Lower leg skin (tissue), 4 donors: ENCODE measurements at regions not wholly inside any gene's neighbourhood (a gene's known extent, or its start where the extent isn't known, plus 50 kb on each side); places are given as distances from the start of the nearest gene placed in this dataset.
"Not testable (repeated sequence)": the region's sequence is repeated elsewhere in the genome, so short reads cannot be mapped to it uniquely, and the experiment has no call there.

ENCODE experiments used
- DNase-seq, 2 donors: peaks; one replicate each; pipeline ENCODE4 v3.0.0-alpha.2; 2019; ENCODE audit warnings: low spot score in 2 of 2
- H3K4me3 ChIP-seq: fragments of 200-600 bp; sonication (generic); 2 replicates; pipeline ENCODE4 v1.5.1; 2017; ENCODE audit warnings: mild to moderate bottlenecking, low read depth; ENCODE audit not compliant: poor library complexity, severe bottlenecking
- CTCF ChIP-seq, 3 donors: fragments of 450-650 bp; IDR thresholded peaks; one replicate each; pipeline ENCODE4 v1.5.1; 2016; ENCODE audit warnings: antibody characterized with exemption in 3 of 3, mild to moderate bottlenecking in 3 of 3, moderate library complexity in 2 of 3
- POLR2A ChIP-seq, 2 donors: fragments of 450-650 bp; IDR thresholded peaks; one replicate each; pipeline ENCODE4 v1.6.1; 2016 to 2017; ENCODE audit warnings: antibody characterized with exemption in 2 of 2, mild to moderate bottlenecking in 1 of 2, moderate library complexity in 1 of 2
- WGBS, 2 donors: methylation state at CpG; one replicate each; pipeline ENCODE4 v1.1.5; 2018; 5-methylcytosine and 5-hydroxymethylcytosine counted together
- intact Hi-C: fragments of 100-400 bp; cut with DNase I; formaldehyde crosslinking; loops from one replicate; pipeline ENCODE4 v1.15.0; 2023; ENCODE audit warnings: low total_unique reads

- intact Hi-C loops, result no loop called here
- H3K4me3 ChIP-seq, result no peak overlapping the region
- DNase-seq, result no peak
- 74 to 80% methylated on average over 1 of the region's 1 CpG for whole genome bisulfite sequencing, 2 donors
- TF ChIP-seq POLR2A (IDR thresholded peaks at IDR 0.05) (no peak), CTCF (IDR thresholded peaks at IDR 0.05) (no peak)
Measured at GRCh38 chr20:54928564-54928963, 453.2 kb downstream of the DOK5 start.

- DNase-seq, result no peak
- 45 to 54% methylated on average over 4 of the region's 4 CpGs for WGBS, 2 donors
- no peak for TF ChIP-seq CTCF (IDR thresholded peaks at IDR 0.05)
- no peak for TF ChIP-seq POLR2A (IDR thresholded peaks at IDR 0.05)
- no peak overlapping the region for H3K4me3 ChIP-seq
- intact Hi-C loops, result no loop called here
Measured at GRCh38 chr20:54922636-54923035, 447.2 kb downstream of the DOK5 start.

GRCh38 chr20:54922096-54922495 is 446.7 kb downstream of the DOK5 start:
- DNase-seq, result no peak
- 71 to 79% methylated on average over 1 of the region's 1 CpG for WGBS, 2 donors
- intact Hi-C loops, result no loop called here
- H3K4me3 ChIP-seq, result no peak overlapping the region
- TF ChIP-seq POLR2A (IDR thresholded peaks at IDR 0.05), result no peak
- no peak for TF ChIP-seq CTCF (IDR thresholded peaks at IDR 0.05)

GRCh38 chr20:54920491-54920890 is 445.1 kb downstream of the DOK5 start:
- TF ChIP-seq POLR2A (IDR thresholded peaks at IDR 0.05), result no peak
- no peak for TF ChIP-seq CTCF (IDR thresholded peaks at IDR 0.05)
- no peak for DNase-seq
- H3K4me3 ChIP-seq, result no peak overlapping the region
- 34 to 43% methylated on average over 5 of the region's 5 CpGs for WGBS, 2 donors
- intact Hi-C loops, result no loop called here

GRCh38 chr20:54918993-54919392 is 443.6 kb downstream of the DOK5 start:
- DNase-seq, intact Hi-C loops, H3K4me3 ChIP-seq: not testable (repeated sequence)
- 97 to 98% methylated on average over 19 of the region's 19 CpGs for WGBS, 2 donors

GRCh38 chr20:54914995-54915394 is 439.6 kb downstream of the DOK5 start:
- 20 to 51% methylated on average over 1 of the region's 1 CpG for WGBS, 2 donors
- no peak for TF ChIP-seq POLR2A (IDR thresholded peaks at IDR 0.05)
- no peak for TF ChIP-seq CTCF (IDR thresholded peaks at IDR 0.05)
- intact Hi-C loops, result no loop called here
- no peak overlapping the region for H3K4me3 ChIP-seq
- no peak for DNase-seq
